ENCODE measurements at regions not wholly inside any gene's neighbourhood (a gene's known extent, or its start where the extent isn't known, plus 50 kb on each side); places are given as distances from the start of the nearest gene placed in this dataset.

DNA sequence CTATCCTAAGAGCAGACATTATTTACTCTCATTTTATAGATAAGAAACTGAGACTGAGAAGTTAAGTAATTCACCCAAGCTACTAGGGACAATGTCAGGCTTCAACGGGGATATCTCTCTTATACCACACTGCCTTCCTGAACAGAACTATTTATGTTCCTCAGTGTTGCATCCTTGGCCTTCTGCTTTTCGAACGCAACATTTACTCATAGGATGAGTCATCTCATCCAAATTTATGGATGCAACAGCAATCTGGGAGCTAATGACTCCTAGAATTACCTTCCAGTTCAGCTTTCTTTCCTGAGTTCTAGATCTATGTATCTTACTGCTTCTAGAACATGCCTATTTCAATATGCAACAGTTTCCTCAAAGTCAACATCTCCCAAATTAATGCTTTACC, 103.6 kb upstream of the PAM start:
- no peak for TF ChIP-seq POLR2A (IDR thresholded peaks at IDR 0.05)
- TF ChIP-seq CTCF (IDR thresholded peaks at IDR 0.05) = no peak
